OCI-LY3 (cell line): ENCODE measurements at regions not wholly inside any gene's neighbourhood (a gene's known extent, or its start where the extent isn't known, plus 50 kb on each side); places are given as distances from the start of the nearest gene placed in this dataset.

ENCODE experiments used
- H2AFZ ChIP-seq: fragments of 200-600, 300-600 bp; shearing (Covaris generic); 2 replicates; pipeline ENCODE4 v1.6.0; 2014; ENCODE audit warnings: antibody characterized with exemption, low read depth, low read length
- H3K27ac ChIP-seq: fragments of 200-600, 300-600 bp; sonication (generic); 2 replicates; pipeline ENCODE4 v1.5.1; 2014; ENCODE audit warnings: mild to moderate bottlenecking, low read length, moderate library complexity, mixed read lengths
- H3K27me3 ChIP-seq: fragments of 200-600, 300-600 bp; sonication (generic); 2 replicates; pipeline ENCODE4 v1.6.1; 2014; ENCODE audit warnings: low read depth, low read length, mixed read lengths
- H3K36me3 ChIP-seq: fragments of 200-600, 300-600 bp; sonication (generic); replicated peaks from 2 replicates; pipeline ENCODE3; 2014; ENCODE audit warnings: low read depth, low read length, mixed read lengths
- H3K4me1 ChIP-seq: fragments of 300-600, 200-600 bp; sonication (generic); 2 replicates; pipeline ENCODE4 v1.6.1; 2014; ENCODE audit warnings: low read length, mixed read lengths
- H3K4me2 ChIP-seq: fragments of 200-600, 300-600 bp; sonication (generic); 2 replicates; pipeline ENCODE4 v1.6.1; 2014; ENCODE audit warnings: low read length, mixed read lengths
- H3K4me3 ChIP-seq: fragments of 300-600, 200-600 bp; sonication (generic); 2 replicates; pipeline ENCODE4 v1.5.1; 2014; ENCODE audit warnings: antibody characterized with exemption, mild to moderate bottlenecking, low read length, moderate library complexity
- H3K79me2 ChIP-seq: fragments of 300-600, 200-600 bp; shearing (Covaris generic); 2 replicates; pipeline ENCODE4 v1.6.1; 2014; ENCODE audit warnings: mild to moderate bottlenecking, low read length, mixed read lengths
- H3K9ac ChIP-seq: fragments of 300-600, 200-600 bp; shearing (Covaris generic); 2 replicates; pipeline ENCODE4 v1.6.0; 2014; ENCODE audit warnings: mild to moderate bottlenecking, low read length, moderate library complexity
- H3K9me3 ChIP-seq: fragments of 200-600, 300-600 bp; shearing (Covaris generic); 2 replicates; pipeline ENCODE4 v1.6.1; 2014; ENCODE audit warnings: low read length, mixed read lengths; ENCODE audit not compliant: insufficient read depth
- H4K20me1 ChIP-seq: fragments of 200-600, 300-600 bp; sonication (generic); 2 replicates; pipeline ENCODE4 v1.6.1; 2016; ENCODE audit warnings: low read length, mixed read lengths; ENCODE audit not compliant: insufficient read depth
- EZH2phosphoT487 ChIP-seq: fragments of 200-600 bp; shearing (Covaris generic); IDR thresholded peaks from 2 replicates; pipeline ENCODE4 v1.6.1; 2018; ENCODE audit warnings: antibody characterized with exemption, mixed run types, low read depth
- TF ChIP-seq, protein P1 (sequence below): fragments of 200-600, 300-600 bp; sonication (generic); IDR thresholded peaks from 2 replicates; pipeline ENCODE4 v1.5.1; 2014; ENCODE audit warnings: antibody characterized with exemption, low read length, low read depth

DNA sequence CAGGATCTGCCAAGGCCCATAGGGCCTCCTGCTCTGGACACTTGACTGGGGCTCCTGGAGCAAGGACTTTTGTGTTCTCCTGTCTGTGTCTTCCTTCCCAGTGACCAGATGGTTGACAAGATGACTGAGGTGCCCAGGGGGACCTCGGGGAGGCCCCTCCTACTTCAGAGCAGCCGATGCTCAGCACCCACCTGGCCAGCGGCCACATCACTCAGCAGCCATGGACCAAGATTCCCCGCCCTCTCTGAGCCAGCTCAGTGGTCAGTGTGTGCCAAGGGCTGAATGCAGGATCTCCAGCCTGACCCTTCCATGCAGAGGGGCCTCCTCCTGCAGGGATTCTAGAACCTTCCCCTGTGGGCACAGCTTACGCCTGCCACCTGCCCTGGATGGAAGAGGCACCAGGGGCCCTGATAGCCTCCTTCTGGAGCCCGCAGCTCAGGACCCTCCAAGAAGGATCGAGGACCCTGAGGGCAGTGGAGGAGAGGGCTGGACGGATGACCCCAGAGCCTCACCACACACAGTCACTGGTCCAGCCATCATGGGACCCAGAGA, 87.4 kb upstream of the GPC1 start:
- Histone ChIP-seq H3K27me3 (no peaks in the 10 kb centered on the region), H3K9ac (no peak overlapping the region), H3K4me2 (no peak overlapping the region), H3K79me2 (no peaks in the 10 kb centered on the region), H3K4me1 (no peaks in the 10 kb centered on the region), H3K27ac (no peak overlapping the region), H3K9me3 (no peaks in the 10 kb centered on the region), H3K4me3 (no peak overlapping the region), H3K36me3 (no peaks in the 10 kb centered on the region), H2AFZ (no peak overlapping the region), H4K20me1 (no peaks in the 10 kb centered on the region)
- TF ChIP-seq, protein P1, sequence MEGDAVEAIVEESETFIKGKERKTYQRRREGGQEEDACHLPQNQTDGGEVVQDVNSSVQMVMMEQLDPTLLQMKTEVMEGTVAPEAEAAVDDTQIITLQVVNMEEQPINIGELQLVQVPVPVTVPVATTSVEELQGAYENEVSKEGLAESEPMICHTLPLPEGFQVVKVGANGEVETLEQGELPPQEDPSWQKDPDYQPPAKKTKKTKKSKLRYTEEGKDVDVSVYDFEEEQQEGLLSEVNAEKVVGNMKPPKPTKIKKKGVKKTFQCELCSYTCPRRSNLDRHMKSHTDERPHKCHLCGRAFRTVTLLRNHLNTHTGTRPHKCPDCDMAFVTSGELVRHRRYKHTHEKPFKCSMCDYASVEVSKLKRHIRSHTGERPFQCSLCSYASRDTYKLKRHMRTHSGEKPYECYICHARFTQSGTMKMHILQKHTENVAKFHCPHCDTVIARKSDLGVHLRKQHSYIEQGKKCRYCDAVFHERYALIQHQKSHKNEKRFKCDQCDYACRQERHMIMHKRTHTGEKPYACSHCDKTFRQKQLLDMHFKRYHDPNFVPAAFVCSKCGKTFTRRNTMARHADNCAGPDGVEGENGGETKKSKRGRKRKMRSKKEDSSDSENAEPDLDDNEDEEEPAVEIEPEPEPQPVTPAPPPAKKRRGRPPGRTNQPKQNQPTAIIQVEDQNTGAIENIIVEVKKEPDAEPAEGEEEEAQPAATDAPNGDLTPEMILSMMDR = no peak
- TF ChIP-seq EZH2phosphoT487 = no peak

DNA sequence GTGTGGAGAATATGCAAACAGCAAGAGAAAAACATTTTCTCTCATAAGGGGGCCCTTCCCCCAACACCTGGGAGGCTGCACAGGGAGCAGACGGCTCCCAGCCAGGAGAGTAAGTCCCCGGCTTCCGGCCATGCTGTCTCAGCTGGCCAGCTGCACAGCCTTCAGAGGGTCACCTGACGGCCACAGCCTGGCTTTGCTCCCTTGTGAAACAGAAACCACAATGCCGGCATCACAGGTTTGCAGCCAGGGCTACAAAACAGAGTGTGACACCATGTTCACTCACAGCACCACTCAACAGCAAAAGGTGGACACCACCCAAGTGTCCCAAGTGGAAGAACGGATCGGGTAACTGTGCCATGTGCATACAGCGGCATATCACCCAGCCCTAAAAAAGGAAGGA, 86.9 kb upstream of the GPC1 start:
- no peak overlapping the region for H3K27ac ChIP-seq
- H4K20me1 ChIP-seq = no peaks in the 10 kb centered on the region
- H3K4me2 ChIP-seq = no peak overlapping the region
- H3K36me3 ChIP-seq = no peaks in the 10 kb centered on the region
- H3K27me3 ChIP-seq = no peaks in the 10 kb centered on the region
- H3K4me3 ChIP-seq = no peak overlapping the region
- TF ChIP-seq, protein P1 = no peak
- TF ChIP-seq EZH2phosphoT487 = no peak
- H3K79me2 ChIP-seq = no peaks in the 10 kb centered on the region
- no peak overlapping the region for H3K9ac ChIP-seq
- H2AFZ ChIP-seq = no peak overlapping the region
- H3K9me3 ChIP-seq = no peaks in the 10 kb centered on the region
- no peaks in the 10 kb centered on the region for H3K4me1 ChIP-seq

- Histone ChIP-seq H3K4me1 (no peaks in the 10 kb centered on the region), H3K4me2 (no peak overlapping the region), H2AFZ (no peak overlapping the region), H3K27me3 (no peaks in the 10 kb centered on the region), H3K9me3 (no peaks in the 10 kb centered on the region), H3K27ac (no peak overlapping the region), H3K4me3 (no peak overlapping the region), H3K36me3 (no peaks in the 10 kb centered on the region), H3K79me2 (no peaks in the 10 kb centered on the region), H4K20me1 (no peaks in the 10 kb centered on the region), H3K9ac (no peak overlapping the region)
- TF ChIP-seq, protein P1 = no peak
- no peak for TF ChIP-seq EZH2phosphoT487
These were observed 86.1 kb upstream of the GPC1 start for GRCh38 chr2:240349133-240350005.

- no peaks in the 10 kb centered on the region for H3K36me3 ChIP-seq
- no peak overlapping the region for H2AFZ ChIP-seq
- H3K9ac ChIP-seq = no peak overlapping the region
- no peaks in the 10 kb centered on the region for H3K9me3 ChIP-seq
- no peaks in the 10 kb centered on the region for H3K79me2 ChIP-seq
- H3K4me1 ChIP-seq = no peaks in the 10 kb centered on the region
- TF ChIP-seq EZH2phosphoT487 = no peak
- TF ChIP-seq, protein P1 = no peak
- no peak overlapping the region for H3K27ac ChIP-seq
- no peaks in the 10 kb centered on the region for H4K20me1 ChIP-seq
- no peaks in the 10 kb centered on the region for H3K27me3 ChIP-seq
- H3K4me3 ChIP-seq = no peak overlapping the region
- no peak overlapping the region for H3K4me2 ChIP-seq
These were observed 85.5 kb upstream of the GPC1 start for GRCh38 chr2:240350006-240350355.
